PC-9 (cell line): ENCODE measurements at regions not wholly inside any gene's neighbourhood (a gene's known extent, or its start where the extent isn't known, plus 50 kb on each side); places are given as distances from the start of the nearest gene placed in this dataset.
A peak's percentile ranks its signal among the peaks of the same experiment; 100 is the strongest.

Experiments
- BruUV-seq: library from RNA; stranded (reverse); fragments of 400-500 nt; replicated peaks from 2 replicates; lab custom pipeline; 2021; lab: Mats Ljungman, UMichigan
- CTCF ChIA-PET: fragments of 300-600 bp; sonication (Branson Sonifier 250); formaldehyde crosslinking; loops from one replicate; lab custom pipeline; 2022; ENCODE audit warnings: antibody characterized with exemption; lab: Charles Lee
- POLR2A ChIA-PET: fragments of 300-600 bp; sonication (Branson Sonifier 250); formaldehyde crosslinking; loops from one replicate; lab custom pipeline; 2022; ENCODE audit warnings: antibody characterized with exemption; ENCODE audit not compliant: unreplicated experiment; lab: Charles Lee
- DNase-seq, 2 experiments: peaks; one replicate each; pipeline versions ENCODE4 v3.0.0 to v3.0.0-alpha.2; 2015 to 2022; ENCODE audit warnings: mixed read lengths in 1 of 2
- H2AFZ ChIP-seq: fragments of 200-600 bp; sonication (generic); 2 replicates; pipeline ENCODE4 v1.8.1; 2017; ENCODE audit warnings: antibody characterized with exemption
- H3F3A ChIP-seq: fragments of 200-600 bp; sonication (generic); 2 replicates; pipeline ENCODE4 v1.8.1; 2017; ENCODE audit warnings: antibody characterized with exemption, mild to moderate bottlenecking, low read depth; ENCODE audit not compliant: insufficient read depth
- H3K27ac ChIP-seq: fragments of 200-600 bp; sonication (generic); 2 replicates; pipeline ENCODE4 v1.6.1; 2016; ENCODE audit warnings: mixed run types
- H3K27me3 ChIP-seq: fragments of 200-600 bp; sonication (generic); 2 replicates; pipeline ENCODE4 v1.6.1; 2016; ENCODE audit warnings: low read depth, mixed run types; ENCODE audit not compliant: insufficient read depth
- H3K36me3 ChIP-seq: fragments of 200-600 bp; sonication (generic); 2 replicates; pipeline ENCODE4 v1.6.1; 2016; ENCODE audit warnings: low read depth, mixed run types
- H3K4me1 ChIP-seq: fragments of 200-600 bp; sonication (generic); replicated peaks from 2 replicates; pipeline ENCODE4 v1.6.1; 2016; ENCODE audit warnings: mixed run types; ENCODE audit not compliant: insufficient read depth
- H3K4me2 ChIP-seq: fragments of 200-600 bp; sonication (generic); 2 replicates; pipeline ENCODE4 v1.6.1; 2017; ENCODE audit warnings: mixed run types
- H3K4me3 ChIP-seq: fragments of 200-600 bp; sonication (generic); 2 replicates; pipeline ENCODE4 v1.6.1; 2016; ENCODE audit warnings: mixed run types
- H3K79me2 ChIP-seq: fragments of 200-600 bp; sonication (generic); 2 replicates; pipeline ENCODE4 v1.6.1; 2017; ENCODE audit warnings: low read depth, mixed run types
- H3K9me2 ChIP-seq: fragments of 200-600 bp; sonication (generic); 2 replicates; pipeline ENCODE4 v1.8.1; 2017; ENCODE audit warnings: mild to moderate bottlenecking; ENCODE audit not compliant: insufficient read depth
- H3K9me3 ChIP-seq: fragments of 200-600 bp; sonication (generic); 2 replicates; pipeline ENCODE4 v1.8.1; 2016; ENCODE audit warnings: low read depth; ENCODE audit not compliant: insufficient read depth
- H4K20me1 ChIP-seq: fragments of 200-600 bp; sonication (generic); 2 replicates; pipeline ENCODE4 v1.8.1; 2017; ENCODE audit not compliant: insufficient read depth
- EZH2 ChIP-seq: fragments of 200-600 bp; sonication (generic); IDR thresholded peaks from 2 replicates; pipeline ENCODE4 v1.8.0; 2017; ENCODE audit warnings: antibody characterized with exemption, low read depth
- intact Hi-C: fragments of 100-400 bp; cut with micrococcal nuclease; formaldehyde crosslinking; loops from one replicate; pipeline ENCODE4 v1.10.0; 2022; ENCODE audit not compliant: unreplicated experiment
- TF ChIP-seq, protein P1 (sequence below): fragments of 200-600 bp; sonication (generic); conservative IDR thresholded peaks from 2 replicates; pipeline ENCODE4 v1.6.1; 2017; ENCODE audit warnings: mixed run types, antibody characterized with exemption, mild to moderate bottlenecking, moderate library complexity

DNA sequence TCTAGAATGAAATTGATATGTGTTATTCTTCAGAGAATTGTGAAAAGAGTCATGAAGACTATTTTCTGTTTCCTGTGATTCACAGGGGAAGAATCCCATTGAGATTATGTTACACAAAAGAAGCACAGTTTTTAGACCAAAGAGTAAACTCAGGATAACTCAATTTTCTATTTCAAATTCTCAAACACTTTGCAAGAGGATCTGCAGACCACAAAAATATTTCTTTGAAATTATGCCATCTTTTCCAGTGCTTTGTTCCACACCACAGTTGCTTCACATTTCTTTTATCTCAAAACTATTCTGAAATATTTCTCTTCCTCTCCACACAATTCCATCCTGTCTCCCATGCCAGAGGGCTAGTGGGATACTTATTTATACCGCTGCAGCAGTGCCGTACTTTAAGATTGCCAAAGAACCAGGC, 188.9 kb upstream of the FOXG1 start:
- Histone ChIP-seq H4K20me1 (no peaks in the 10 kb centered on the region), H3K4me3 (no peak overlapping the region), H3K27ac (no peak overlapping the region), H3K4me1 (no peaks in the 10 kb centered on the region), H3K36me3 (no peaks in the 10 kb centered on the region), H3F3A (no peaks in the 10 kb centered on the region), H3K79me2 (no peaks in the 10 kb centered on the region), H3K9me2 (no peaks in the 10 kb centered on the region), H3K9me3 (no peaks in the 10 kb centered on the region), H2AFZ (no peak overlapping the region), H3K4me2 (no peak overlapping the region), H3K27me3 (no peaks in the 10 kb centered on the region)
- TF ChIP-seq, protein P1, sequence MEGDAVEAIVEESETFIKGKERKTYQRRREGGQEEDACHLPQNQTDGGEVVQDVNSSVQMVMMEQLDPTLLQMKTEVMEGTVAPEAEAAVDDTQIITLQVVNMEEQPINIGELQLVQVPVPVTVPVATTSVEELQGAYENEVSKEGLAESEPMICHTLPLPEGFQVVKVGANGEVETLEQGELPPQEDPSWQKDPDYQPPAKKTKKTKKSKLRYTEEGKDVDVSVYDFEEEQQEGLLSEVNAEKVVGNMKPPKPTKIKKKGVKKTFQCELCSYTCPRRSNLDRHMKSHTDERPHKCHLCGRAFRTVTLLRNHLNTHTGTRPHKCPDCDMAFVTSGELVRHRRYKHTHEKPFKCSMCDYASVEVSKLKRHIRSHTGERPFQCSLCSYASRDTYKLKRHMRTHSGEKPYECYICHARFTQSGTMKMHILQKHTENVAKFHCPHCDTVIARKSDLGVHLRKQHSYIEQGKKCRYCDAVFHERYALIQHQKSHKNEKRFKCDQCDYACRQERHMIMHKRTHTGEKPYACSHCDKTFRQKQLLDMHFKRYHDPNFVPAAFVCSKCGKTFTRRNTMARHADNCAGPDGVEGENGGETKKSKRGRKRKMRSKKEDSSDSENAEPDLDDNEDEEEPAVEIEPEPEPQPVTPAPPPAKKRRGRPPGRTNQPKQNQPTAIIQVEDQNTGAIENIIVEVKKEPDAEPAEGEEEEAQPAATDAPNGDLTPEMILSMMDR = no peak
- TF ChIP-seq EZH2 = no peak
- ChIA-PET POLR2A (no interaction called here), CTCF (no interaction called here)
- intact Hi-C loops = no loop called here
- DNase-seq = peak in 1 of 2 experiments; percentile 5
- BruUV-seq = no TSS peak

DNA sequence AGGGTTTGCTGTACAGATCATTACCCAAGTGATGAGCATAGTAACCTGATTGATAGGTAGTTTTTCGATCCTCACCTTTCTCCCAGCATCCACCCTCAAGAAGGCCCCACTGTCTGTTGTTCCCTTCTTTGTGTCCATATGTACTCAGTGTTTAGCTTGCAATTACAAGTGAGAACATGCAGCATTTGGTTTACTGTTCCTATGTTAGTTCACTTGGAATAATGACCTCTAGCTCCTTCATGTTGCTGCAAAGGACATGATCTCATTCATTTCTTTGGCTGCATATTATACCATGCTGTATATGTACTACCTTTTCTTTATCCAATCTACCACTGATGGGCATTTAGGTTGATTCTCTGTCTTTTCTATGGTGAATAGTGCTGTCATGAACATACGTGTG, 181.6 kb upstream of the FOXG1 start:
- no peaks in the 10 kb centered on the region for H3K9me2 ChIP-seq
- no peaks in the 10 kb centered on the region for H3K79me2 ChIP-seq
- no peaks in the 10 kb centered on the region for H3K4me1 ChIP-seq
- POLR2A ChIA-PET = no interaction called here
- no peaks in the 10 kb centered on the region for H3F3A ChIP-seq
- intact Hi-C loops = no loop called here
- H3K27ac ChIP-seq = no peak overlapping the region
- H3K9me3 ChIP-seq = no peaks in the 10 kb centered on the region
- no peak for DNase-seq
- CTCF ChIA-PET = no interaction called here
- no peaks in the 10 kb centered on the region for H4K20me1 ChIP-seq
- no peaks in the 10 kb centered on the region for H3K27me3 ChIP-seq
- TF ChIP-seq, protein P1 = no peak
- no peak for TF ChIP-seq EZH2
- H3K4me3 ChIP-seq = no peak overlapping the region
- no peaks in the 10 kb centered on the region for H3K36me3 ChIP-seq
- no TSS peak for BruUV-seq
- no peak overlapping the region for H2AFZ ChIP-seq
- H3K4me2 ChIP-seq = no peak overlapping the region

DNA sequence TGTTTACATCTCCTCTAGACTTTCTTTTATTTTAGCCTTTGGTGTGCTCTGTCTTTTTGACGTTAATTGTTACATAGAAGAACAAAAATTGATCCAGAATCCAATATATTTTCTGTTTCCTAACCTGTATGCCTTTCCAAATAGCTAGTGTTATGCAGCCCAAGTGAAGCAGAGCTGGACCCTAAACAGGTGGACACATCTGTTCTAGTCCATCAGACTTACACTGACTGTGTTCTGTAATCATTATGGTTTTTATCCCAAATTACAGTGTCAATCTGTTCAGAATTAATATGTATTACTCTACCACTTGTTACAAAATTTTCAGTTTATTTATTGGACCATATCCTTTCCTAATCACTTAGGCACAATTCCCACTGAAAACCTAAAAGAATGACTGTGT, 176.8 kb upstream of the FOXG1 start:
- TF ChIP-seq, protein P1 = no peak
- no peak for TF ChIP-seq EZH2
- Histone ChIP-seq H3K4me2 (no peak overlapping the region), H3K36me3 (no peaks in the 10 kb centered on the region), H3K4me3 (no peak overlapping the region), H3K4me1 (no peaks in the 10 kb centered on the region), H4K20me1 (no peaks in the 10 kb centered on the region), H3F3A (no peaks in the 10 kb centered on the region), H3K27me3 (no peaks in the 10 kb centered on the region), H3K27ac (no peak overlapping the region), H3K9me2 (no peaks in the 10 kb centered on the region), H3K79me2 (no peaks in the 10 kb centered on the region), H2AFZ (no peak overlapping the region), H3K9me3 (no peaks in the 10 kb centered on the region)
- BruUV-seq = no TSS peak
- intact Hi-C loops = no loop called here
- ChIA-PET POLR2A (no interaction called here), CTCF (no interaction called here)
- DNase-seq = no peak
